ENCODE measurements at regions not wholly inside any gene's neighbourhood (a gene's known extent, or its start where the extent isn't known, plus 50 kb on each side); places are given as distances from the start of the nearest gene placed in this dataset.
"Not testable (repeated sequence)": the region's sequence is repeated elsewhere in the genome, so short reads cannot be mapped to it uniquely, and the experiment has no call there.

DNA sequence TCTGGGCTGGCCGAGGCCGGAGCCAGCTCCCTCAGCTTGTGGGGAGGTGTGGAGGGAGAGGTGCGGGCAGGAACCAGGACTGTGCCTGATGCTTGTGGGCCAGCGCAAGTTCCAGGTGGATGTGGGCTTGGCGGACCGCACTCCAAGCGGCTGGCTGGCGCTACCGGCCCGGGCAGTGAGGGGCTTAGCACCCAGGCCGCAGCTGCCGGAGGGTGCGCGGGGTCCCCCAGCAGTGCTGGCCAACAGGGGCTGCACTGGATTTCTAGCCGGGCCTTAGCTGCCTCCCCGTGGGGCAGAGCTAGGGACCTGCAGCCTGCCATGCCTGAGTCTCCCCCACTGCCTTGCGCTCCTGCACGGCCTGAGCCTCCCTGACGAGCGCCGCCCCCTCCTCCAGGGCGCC is 242.8 kb downstream of the CCSER2 start:
- DNase-seq = no peak

DNA sequence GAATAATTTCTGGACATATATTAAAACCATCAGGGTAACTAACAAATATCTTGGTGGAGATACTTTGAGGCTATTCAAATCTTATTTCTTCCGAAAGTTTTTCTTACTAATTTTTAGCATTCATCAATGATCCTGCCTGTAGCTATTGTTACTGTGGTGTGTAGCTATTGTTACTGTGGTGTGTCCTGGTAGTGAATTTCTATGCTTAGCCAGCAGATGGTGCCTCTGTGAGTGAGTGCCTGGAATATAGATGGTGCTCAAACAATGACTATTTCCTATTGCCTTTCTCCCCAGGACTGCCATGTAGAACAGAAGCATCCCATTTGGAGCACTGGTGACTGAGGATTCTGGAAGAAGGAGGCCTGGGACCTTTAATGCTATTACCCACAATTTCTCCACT is 245.7 kb downstream of the CCSER2 start:
- no peak for DNase-seq

GRCh38 chr10:84581976-84582375 is 253.6 kb downstream of the CCSER2 start:
- DNase-seq = no peak

GRCh38 chr10:84583501-84583900 is 255.1 kb downstream of the CCSER2 start:
- peak; percentile 12 for DNase-seq

DNA sequence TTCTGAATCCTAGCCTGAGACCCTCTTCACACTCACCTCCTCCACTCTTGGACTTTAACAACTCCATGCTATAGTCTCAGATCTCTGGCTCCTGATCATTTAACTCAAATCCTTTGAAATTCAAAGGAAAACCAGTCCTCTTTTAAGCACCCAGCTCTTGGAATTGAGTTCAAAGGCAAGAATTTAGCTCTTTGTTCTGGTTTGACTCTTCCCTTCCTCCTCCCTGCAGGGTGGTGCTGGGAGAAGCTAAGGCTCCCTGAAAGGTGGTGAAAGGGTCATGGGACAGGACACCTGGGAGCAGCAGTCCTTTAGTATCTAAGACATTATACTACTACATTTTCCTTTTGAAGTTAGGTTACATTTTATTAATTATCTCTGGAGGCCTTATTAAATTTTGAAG is 259.4 kb downstream of the CCSER2 start:
- DNase-seq = no peak

DNA sequence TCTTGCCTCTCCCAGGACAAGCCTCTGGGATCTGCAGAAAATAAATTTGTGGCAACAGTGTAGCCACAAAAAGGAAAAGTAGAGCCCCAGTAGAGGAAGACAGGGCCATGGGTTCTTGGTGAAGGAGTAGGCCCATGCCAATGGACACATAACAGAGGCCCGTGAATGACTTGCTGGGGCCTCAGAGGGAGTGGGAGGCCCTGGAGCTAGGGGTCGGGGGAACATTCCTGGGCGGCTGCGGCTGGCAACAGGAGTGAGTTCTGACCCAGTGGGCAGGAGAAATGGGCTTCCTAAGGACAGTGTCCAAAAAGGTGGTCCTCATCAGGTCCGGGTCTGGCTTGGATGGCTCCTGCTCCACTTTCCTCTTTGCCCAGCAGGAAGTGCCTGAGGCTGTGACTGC is 260.0 kb downstream of the CCSER2 start:
- no peak for DNase-seq

DNA sequence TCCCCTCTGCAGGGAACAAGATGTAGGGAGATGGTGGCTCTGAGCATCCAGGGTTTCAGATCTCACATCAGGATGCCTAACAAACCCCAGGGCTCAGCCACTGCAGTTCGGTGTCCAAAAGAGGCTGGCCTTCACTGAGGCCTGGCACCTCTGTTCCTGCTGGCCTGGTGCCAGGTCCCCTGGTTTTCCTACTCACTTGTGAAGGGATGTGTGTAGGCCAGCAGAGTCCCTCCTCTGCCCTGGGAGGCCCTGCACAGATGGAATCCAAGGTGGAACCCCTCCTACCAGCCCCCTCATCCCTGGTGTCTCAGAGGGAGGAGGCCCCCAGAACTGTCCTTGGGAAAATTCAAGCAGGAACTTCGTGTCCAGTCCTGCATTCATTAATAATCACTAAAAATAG is 260.6 kb downstream of the CCSER2 start:
- no peak for DNase-seq

GRCh38 chr10:84589526-84590205 is 261.3 kb downstream of the CCSER2 start:
- DNase-seq = no peak

- DNase-seq = peak; percentile 32
These were observed 262.2 kb downstream of the CCSER2 start for GRCh38 chr10:84590327-84591193.

GRCh38 chr10:84593506-84593905 is 265.1 kb downstream of the CCSER2 start:
- DNase-seq = peak; percentile 44

DNA sequence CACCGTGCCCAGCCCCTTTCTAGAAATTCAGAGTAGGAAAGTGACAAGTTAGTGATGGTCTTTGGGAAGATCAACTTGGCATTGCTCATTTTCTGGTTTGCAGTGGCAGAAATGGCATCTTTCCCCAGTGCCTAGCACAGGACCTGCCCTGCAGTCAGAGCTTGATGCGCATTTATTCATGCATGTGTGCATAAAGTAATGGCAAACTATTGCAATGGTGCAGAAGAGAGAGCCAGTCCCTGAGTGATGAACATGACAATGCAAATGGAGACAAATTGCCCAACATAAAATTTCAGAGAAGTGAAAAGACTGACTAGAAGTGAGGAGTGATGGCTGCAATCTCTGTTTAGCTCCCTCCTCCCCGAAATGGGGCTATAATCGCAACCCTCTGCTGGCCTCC is 268.2 kb downstream of the CCSER2 start:
- DNase-seq = no peak

DNA sequence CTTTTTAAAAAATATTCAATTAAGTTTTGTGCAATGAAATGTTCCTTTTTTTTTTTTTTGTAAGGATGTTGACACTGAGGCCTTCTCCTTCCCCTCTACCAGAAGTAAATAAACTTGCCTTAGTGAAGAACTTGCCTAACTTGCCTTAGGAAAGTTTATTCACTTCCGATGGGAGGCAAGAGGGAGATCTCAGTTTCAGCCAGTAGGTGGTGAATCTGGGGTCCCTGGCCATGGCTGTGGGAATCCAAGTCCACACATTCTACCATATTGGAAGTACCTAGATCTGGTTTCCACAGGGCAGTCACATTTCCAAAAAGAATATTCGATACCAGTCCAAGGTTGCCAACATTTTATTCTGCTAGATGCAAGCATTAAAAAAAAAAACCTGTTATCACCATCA is 270.9 kb downstream of the CCSER2 start:
- DNase-seq = no peak

GRCh38 chr10:84600947-84601346 is 272.6 kb downstream of the CCSER2 start:
- no peak for DNase-seq

DNA sequence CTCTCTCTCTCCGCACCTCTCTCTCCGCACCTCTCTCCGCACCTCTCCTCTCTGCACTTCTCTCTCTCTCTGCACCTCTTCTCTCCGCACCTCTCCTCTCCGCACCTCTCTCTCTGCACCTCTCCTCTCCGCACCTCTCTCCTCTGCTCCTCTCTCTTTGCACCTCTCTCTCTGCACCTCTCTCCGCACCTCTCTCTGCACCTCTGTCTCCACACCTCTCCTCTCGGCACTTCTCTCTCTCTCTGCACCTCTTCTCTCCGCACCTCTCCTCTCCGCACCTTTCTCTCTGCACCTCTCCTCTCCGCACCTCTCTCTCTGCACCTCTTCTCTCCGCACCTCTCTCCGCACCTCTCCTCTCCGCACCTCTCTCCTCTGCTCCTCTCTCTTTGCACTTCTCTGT is 274.2 kb downstream of the CCSER2 start:
- not testable (repeated sequence) for DNase-seq

DNA sequence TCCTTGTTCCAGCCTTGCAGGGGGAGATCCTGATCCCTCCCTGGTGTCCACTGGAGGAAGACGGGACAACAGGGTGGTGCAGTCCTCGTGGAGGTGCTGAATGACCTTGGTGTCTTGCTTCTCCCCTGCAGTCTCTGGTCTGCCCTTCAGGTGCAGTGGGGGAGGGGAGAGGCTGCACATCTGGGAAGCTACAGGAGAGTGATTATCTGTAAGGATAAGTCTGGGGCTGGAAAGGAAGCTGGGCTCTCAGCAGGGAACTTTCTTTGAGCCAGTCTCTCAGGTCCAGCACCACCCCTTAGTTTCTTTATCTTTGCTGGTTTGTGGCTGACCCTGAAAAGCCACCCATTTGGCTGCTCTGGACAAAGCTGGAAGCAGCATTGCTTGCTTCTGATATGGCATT is 275.6 kb downstream of the CCSER2 start:
- DNase-seq = no peak

- DNase-seq = no peak
These were observed 277.4 kb downstream of the CCSER2 start for GRCh38 chr10:84605802-84606201.

DNA sequence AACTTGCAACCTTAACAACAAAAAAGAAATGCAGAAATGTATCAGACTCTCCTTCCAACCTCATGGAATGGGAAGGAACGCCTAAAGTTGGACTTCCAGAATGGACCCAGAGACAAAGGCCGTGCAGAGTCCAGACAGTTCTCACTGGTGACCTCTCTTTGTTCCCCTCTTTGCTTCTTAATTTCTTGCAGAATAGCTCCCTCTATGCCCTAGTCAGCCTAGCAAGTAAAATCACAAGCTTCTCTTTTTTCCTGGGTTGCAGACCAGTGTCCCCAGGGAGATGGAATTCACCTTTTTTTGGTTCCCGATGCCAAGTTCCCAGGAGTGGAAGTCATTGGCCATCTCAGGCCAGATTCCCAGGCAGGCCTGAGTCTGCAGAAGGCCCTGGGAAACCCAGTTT is 278.0 kb downstream of the CCSER2 start:
- no peak for DNase-seq

- DNase-seq = peak; percentile 21
These were observed 278.7 kb downstream of the CCSER2 start for GRCh38 chr10:84607044-84607443.

GRCh38 chr10:84607523-84607922 is 279.1 kb downstream of the CCSER2 start:
- peak; percentile 5 for DNase-seq

DNA sequence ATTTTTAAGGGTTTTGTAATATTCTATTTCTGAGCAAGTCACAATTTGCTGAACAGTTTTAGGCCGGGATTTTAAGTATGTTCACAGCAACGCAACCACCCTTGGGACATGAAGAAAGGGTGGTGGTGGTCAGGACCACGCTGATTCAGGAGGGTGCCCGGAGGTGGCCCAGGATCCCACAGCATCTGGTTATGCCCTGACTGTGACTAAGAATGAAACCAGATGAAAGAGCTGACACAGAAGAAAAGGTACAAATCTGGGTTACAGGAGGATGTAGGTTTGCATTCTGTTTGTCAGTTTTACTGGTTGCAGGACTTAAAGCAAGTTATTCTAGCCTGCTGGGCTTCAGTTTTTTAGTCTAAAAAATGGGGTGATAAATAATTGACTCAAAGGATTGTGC is 279.7 kb downstream of the CCSER2 start:
- no peak for DNase-seq

GRCh38 chr10:84613336-84614021 is 285.1 kb downstream of the CCSER2 start:
- DNase-seq = peak; percentile 72

DNA sequence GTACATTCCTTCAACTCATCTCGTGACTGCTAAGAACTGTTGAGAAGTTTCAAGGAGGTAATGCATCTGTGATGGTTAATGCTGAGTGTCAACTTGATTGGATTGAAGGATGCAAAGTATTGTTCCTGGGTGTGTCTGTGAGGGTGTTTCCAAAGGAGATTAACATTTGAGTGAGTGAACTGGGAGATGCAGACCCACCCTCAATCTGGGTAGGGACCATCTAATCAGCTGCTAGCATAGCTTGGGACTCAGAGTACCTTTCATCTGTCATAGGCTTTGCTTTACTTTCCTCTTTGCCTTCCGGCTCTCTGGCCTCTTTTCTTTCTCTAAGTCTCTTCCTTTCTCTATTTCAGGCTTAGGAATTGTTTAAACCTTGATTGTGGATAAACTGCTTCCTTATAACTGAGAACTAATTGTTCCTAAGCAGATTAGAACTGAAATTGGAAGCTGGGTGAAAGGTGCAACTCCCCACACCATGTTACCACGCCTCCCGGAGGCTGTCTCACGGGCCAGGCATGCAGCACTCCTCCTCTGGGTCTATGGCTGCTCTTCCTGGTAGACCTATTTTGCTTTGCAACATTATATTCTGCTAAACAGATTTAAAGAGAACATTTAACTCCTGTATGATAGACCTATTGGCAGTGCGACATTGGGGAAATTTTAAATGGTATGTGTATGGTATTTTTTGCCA is 298.2 kb downstream of the CCSER2 start:
- no peak for DNase-seq

GRCh38 chr10:84632866-84633265 is 304.5 kb downstream of the CCSER2 start:
- DNase-seq = no peak

Data from tongue (tissue), 1 donor.